ENCODE measurements at regions not wholly inside any gene's neighbourhood (a gene's known extent, or its start where the extent isn't known, plus 50 kb on each side); places are given as distances from the start of the nearest gene placed in this dataset.

- peak; percentile 12 for FAIRE-seq
- no peak overlapping the region for H2AFZ ChIP-seq (ENCODE audit: low read length)
- peak; percentile 20 for DNase-seq (ENCODE audit: low spot score)
- in situ Hi-C loops (cut with HindIII; ENCODE audit: extremely low pct_ligation_motif_present, low pct_unique_long_range_greater_than_20kb) (no loop called here), intact Hi-C loops (cut with micrococcal nuclease; ENCODE audit: unreplicated experiment) (no loop called here)
- no peaks in the 10 kb centered on the region for H3K27me3 ChIP-seq (ENCODE audit: control insufficient read depth in 1 of 2, insufficient read depth in 2 of 2, low read length in 2 of 2)
- H3K36me3 ChIP-seq (replicated peaks in 1 of 2; ENCODE audit: control insufficient read depth in 1 of 2, insufficient read depth in 2 of 2, low read length in 2 of 2), result no peaks in the 10 kb centered on the region
- H3K4me1 ChIP-seq (ENCODE audit: insufficient read depth, low read length), result peaks cover 17% of the 10 kb centered on the region
- ChIA-PET POLR2A (no interaction called here), CTCF (ENCODE audit: low intra/inter-chr PET ratio, low total read pairs) (no interaction called here)
- no peak overlapping the region for H3K9ac ChIP-seq (ENCODE audit: insufficient read depth, low read depth, low read length)
- H3K4me2 ChIP-seq (ENCODE audit: low read depth, low read length), result no peak overlapping the region
- WGBS (ENCODE audit: low lambda C conversion rate), result 0% methylated on average over 1 of the region's 1 CpG
- ATAC-seq, result peak; percentile 98
- no peak overlapping the region for H3K4me3 ChIP-seq (replicated peaks in 1 of 3; ENCODE audit: insufficient read depth in 1 of 3, low read depth in 2 of 3, low read length in 3 of 3)
- BruUV-seq (replicated peaks), result no TSS peak
- no peaks in the 10 kb centered on the region for H4K20me1 ChIP-seq (ENCODE audit: insufficient read depth, low read length)
- H3K9me3 ChIP-seq (ENCODE audit: low read length), result no peaks in the 10 kb centered on the region
- no peak overlapping the region for H3K27ac ChIP-seq (ENCODE audit: extremely low read length, insufficient read depth, low read length)
- H3K79me2 ChIP-seq (ENCODE audit: insufficient read depth, low read length), result no peaks in the 10 kb centered on the region
- TF ChIP-seq SALL2 (CRISPR knock-in tag; IDR thresholded peaks at IDR 0.05) (no peak), BHLHE40 (IDR thresholded peaks at IDR 0.05; ENCODE audit: low read length) (no peak), EP300 (IDR thresholded peaks at IDR 0.05; ENCODE audit: low read depth in 2 of 2, low read length in 2 of 2) (peak in 1 of 2 experiments; percentile 26; a peak in 1 of 4 replicates), EP300 (CRISPR knock-in tag; IDR thresholded peaks at IDR 0.05; ENCODE audit: borderline replicate concordance) (no peak), HMG20A (CRISPR knock-in tag; IDR thresholded peaks at IDR 0.05; ENCODE audit: borderline replicate concordance) (peak; percentile 38; the same call in 1 of the 2 replicates), SOX5 (CRISPR knock-in tag; IDR thresholded peaks at IDR 0.05; ENCODE audit: borderline replicate concordance) (peak; percentile 68; the same call in 1 of the 2 replicates), HOXA7 (CRISPR knock-in tag; IDR thresholded peaks at IDR 0.05) (no peak), HNF1A (IDR thresholded peaks at IDR 0.05; ENCODE audit: low read depth) (peak; percentile 54; the same call in 1 of the 2 replicates), HNF1A (CRISPR knock-in tag; IDR thresholded peaks at IDR 0.05; ENCODE audit: borderline replicate concordance) (no peak), MEIS1 (CRISPR knock-in tag; IDR thresholded peaks at IDR 0.05; ENCODE audit: borderline replicate concordance) (no peak), ZNF75D (CRISPR knock-in tag; IDR thresholded peaks at IDR 0.05; ENCODE audit: borderline replicate concordance) (no peak), CREM (IDR thresholded peaks at IDR 0.05) (no peak), CREM (CRISPR knock-in tag; IDR thresholded peaks at IDR 0.05) (no peak), NFIC (IDR thresholded peaks at IDR 0.05; ENCODE audit: low read length) (no peak), ZSCAN30 (CRISPR knock-in tag; IDR thresholded peaks at IDR 0.05) (no peak), TBP (CRISPR knock-in tag; IDR thresholded peaks at IDR 0.05) (no peak), AHDC1 (CRISPR knock-in tag; IDR thresholded peaks at IDR 0.05; ENCODE audit: borderline replicate concordance) (peak; percentile 15; the same call in 1 of the 2 replicates)
Observed at GRCh38 chr3:168574455-168575158, 478.9 kb upstream of the GOLIM4 start.
